ENCODE measurements at regions not wholly inside any gene's neighbourhood (a gene's known extent, or its start where the extent isn't known, plus 50 kb on each side); places are given as distances from the start of the nearest gene placed in this dataset.

DNA sequence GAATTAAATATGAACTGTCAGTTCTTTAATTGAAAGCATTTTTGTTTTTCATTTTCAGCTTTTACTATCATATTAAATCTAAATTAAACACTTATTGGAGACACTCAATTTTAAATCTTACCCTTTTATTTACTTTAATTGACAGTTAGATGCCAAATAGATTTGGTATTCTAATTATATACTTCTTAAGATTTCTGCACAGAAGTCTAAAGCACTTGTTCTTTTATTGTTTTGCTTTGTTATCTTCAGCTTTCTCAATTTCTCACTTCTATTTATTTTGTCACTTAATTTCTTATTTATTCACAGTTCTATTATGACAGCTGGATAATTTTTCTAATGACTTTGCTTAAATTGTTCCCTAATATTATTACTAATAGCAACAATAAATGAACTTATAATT lies 1397.3 kb upstream of the MIR17HG start:
- TF ChIP-seq POLR2A (IDR thresholded peaks at IDR 0.05; ENCODE audit: low read length) (no peak), GATA1 (IDR thresholded peaks at IDR 0.05; ENCODE audit: low read depth, low read length) (no peak)

Measured in erythroblast (primary cell).